ENCODE measurements at regions not wholly inside any gene's neighbourhood (a gene's known extent, or its start where the extent isn't known, plus 50 kb on each side); places are given as distances from the start of the nearest gene placed in this dataset.
A peak's percentile ranks its signal among the peaks of the same experiment; 100 is the strongest.
"Not testable (repeated sequence)": the region's sequence is repeated elsewhere in the genome, so short reads cannot be mapped to it uniquely, and the experiment has no call there.

GRCh38 chr14:106141242-106142220, 615.1 kb downstream of the TMEM121 start:
- DNase-seq (ENCODE audit: low read depth), result no peak

GRCh38 chr14:106145731-106146130, 619.3 kb downstream of the TMEM121 start:
- DNase-seq (ENCODE audit: low read depth), result not testable (repeated sequence)

GRCh38 chr14:106153362-106153955, 627.1 kb downstream of the TMEM121 start:
- DNase-seq (ENCODE audit: low read depth), result peak; percentile 81

GRCh38 chr14:106163316-106163715, 636.9 kb downstream of the TMEM121 start:
- DNase-seq (ENCODE audit: low read depth), result no peak

- not testable (repeated sequence) for DNase-seq (ENCODE audit: low read depth)
Observed at GRCh38 chr14:106163812-106164211, 637.4 kb downstream of the TMEM121 start.

GRCh38 chr14:106166232-106166631, 639.8 kb downstream of the TMEM121 start:
- DNase-seq (ENCODE audit: low read depth), result no peak

- DNase-seq (ENCODE audit: low read depth), result no peak
Observed at GRCh38 chr14:106166650-106167204, 640.3 kb downstream of the TMEM121 start.

- DNase-seq (ENCODE audit: low read depth), result peak; percentile 37
Observed at GRCh38 chr14:106170163-106170658, 643.8 kb downstream of the TMEM121 start.

GRCh38 chr14:106174206-106174605, 647.8 kb downstream of the TMEM121 start:
- peak; percentile 36 for DNase-seq (ENCODE audit: low read depth)

GRCh38 chr14:106177266-106178246, 651.2 kb downstream of the TMEM121 start:
- not testable (repeated sequence) for DNase-seq (ENCODE audit: low read depth)

- DNase-seq (ENCODE audit: low read depth), result no peak
Observed at GRCh38 chr14:106179761-106180160, 653.4 kb downstream of the TMEM121 start.

- peak; percentile 35 for DNase-seq (ENCODE audit: low read depth)
Observed at GRCh38 chr14:106184771-106185170, 658.4 kb downstream of the TMEM121 start.

- not testable (repeated sequence) for DNase-seq (ENCODE audit: low read depth)
Observed at GRCh38 chr14:106185174-106185836, 658.9 kb downstream of the TMEM121 start.

GRCh38 chr14:106185837-106186233, 659.5 kb downstream of the TMEM121 start:
- DNase-seq (ENCODE audit: low read depth), result peak; percentile 61

GRCh38 chr14:106187216-106187615, 660.8 kb downstream of the TMEM121 start:
- no peak for DNase-seq (ENCODE audit: low read depth)

GRCh38 chr14:106192701-106193100, 666.3 kb downstream of the TMEM121 start:
- not testable (repeated sequence) for DNase-seq (ENCODE audit: low read depth)

- DNase-seq (ENCODE audit: low read depth), result peak; percentile 67
Observed at GRCh38 chr14:106196459-106196858, 670.1 kb downstream of the TMEM121 start.

GRCh38 chr14:106197264-106197663, 670.9 kb downstream of the TMEM121 start:
- not testable (repeated sequence) for DNase-seq (ENCODE audit: low read depth)

GRCh38 chr14:106199097-106199496, 672.7 kb downstream of the TMEM121 start:
- DNase-seq (ENCODE audit: low read depth), result no peak

- DNase-seq (ENCODE audit: low read depth), result no peak
Observed at GRCh38 chr14:106200541-106201315, 674.3 kb downstream of the TMEM121 start.
